ENCODE measurements at regions not wholly inside any gene's neighbourhood (a gene's known extent, or its start where the extent isn't known, plus 50 kb on each side); places are given as distances from the start of the nearest gene placed in this dataset.
A peak's percentile ranks its signal among the peaks of the same experiment; 100 is the strongest.

DNA sequence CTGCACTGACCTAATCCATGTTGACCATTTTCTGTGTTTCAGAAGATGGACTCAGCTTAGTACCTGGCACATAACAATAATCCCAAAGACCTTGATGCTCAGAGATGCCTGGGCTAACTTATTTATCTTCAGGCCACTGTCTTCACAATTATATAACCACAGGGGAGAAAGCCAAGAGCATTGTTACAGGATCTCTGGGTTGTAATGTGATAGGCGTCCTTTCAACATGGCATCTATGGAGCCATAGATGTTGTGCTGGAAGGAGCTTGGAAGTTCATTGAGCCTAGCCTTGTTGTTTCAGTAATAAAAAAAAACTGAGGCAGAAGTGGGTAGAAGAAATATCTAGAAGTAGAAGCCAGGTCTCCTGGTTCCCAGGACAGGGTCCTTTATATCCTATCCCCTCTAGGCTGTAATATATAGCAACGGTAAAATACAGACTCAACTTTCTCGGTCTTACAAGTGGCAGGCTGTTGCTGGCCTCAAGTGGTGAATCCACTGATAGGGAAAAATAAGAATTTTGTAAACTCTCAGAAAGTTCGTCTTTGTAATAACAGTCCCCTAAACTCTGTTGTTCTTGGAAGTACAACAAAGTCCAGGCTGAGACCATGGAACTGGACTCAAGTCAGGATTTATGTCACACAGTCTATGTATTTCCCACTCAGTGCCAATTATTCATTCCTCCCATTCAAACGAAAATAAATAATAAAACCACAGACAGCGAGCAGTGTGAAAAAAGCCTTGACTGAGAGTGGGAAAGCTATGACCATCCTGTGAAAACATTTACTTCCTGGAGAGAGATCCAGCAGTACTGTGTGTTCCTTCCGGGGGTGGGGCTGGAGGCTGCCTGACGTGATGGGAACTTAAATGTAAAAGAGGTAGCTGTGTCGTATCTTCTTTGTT is 277.6 kb downstream of the REEP3 start:
- no peak overlapping the region for H3K27ac ChIP-seq
- ChIA-PET POLR2A (ENCODE audit: low non-redundant PET) (no interaction called here), CTCF (interaction anchor here (0.6 to 2.0 kb wide), 3 partner anchors 21 to 1341 kb away, joined by 4 to 7 read pairs (median 6); no protein-coding TSS in a partner anchor)
- TF ChIP-seq, protein P1, sequence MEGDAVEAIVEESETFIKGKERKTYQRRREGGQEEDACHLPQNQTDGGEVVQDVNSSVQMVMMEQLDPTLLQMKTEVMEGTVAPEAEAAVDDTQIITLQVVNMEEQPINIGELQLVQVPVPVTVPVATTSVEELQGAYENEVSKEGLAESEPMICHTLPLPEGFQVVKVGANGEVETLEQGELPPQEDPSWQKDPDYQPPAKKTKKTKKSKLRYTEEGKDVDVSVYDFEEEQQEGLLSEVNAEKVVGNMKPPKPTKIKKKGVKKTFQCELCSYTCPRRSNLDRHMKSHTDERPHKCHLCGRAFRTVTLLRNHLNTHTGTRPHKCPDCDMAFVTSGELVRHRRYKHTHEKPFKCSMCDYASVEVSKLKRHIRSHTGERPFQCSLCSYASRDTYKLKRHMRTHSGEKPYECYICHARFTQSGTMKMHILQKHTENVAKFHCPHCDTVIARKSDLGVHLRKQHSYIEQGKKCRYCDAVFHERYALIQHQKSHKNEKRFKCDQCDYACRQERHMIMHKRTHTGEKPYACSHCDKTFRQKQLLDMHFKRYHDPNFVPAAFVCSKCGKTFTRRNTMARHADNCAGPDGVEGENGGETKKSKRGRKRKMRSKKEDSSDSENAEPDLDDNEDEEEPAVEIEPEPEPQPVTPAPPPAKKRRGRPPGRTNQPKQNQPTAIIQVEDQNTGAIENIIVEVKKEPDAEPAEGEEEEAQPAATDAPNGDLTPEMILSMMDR (conservative IDR thresholded peaks at IDR 0.05; ENCODE audit: low read depth), result no peak
- peak; percentile 39 for DNase-seq (ENCODE audit: low spot score)

DNA sequence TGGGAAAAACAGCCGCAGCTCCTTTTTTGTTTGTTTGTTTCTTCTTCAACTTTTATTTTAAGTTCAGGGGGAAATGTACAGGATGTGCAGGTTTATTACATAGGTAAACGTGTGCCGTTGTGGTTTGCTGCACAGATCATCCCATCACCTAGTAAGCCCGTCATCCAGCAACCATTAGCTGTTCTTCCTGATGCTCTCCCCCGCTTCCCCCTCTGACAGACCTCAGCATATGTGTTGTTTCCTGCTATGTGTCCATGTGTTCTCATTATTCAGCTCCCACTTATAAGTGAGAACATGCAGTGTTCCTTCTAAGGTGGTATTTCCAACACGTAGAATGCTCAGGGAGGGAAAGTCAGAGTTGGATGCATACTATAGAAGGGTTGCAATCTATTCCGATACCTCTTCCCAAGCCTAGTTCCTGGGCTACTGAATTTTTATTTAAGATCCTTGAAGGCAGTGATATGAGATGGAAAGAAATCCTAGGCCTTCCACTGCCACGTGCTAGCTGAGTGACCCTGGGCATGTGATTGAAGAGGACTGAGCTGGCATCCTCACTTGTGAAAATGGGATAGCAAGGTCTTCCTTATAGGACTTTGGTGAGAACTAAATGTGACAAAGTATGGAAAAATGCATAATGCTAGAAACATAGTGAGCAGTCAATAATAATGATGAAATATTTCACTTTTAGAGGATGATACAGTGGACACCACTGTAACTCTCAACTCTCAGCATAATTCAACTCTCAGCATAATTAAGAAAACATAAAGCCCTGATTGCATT is 278.5 kb downstream of the REEP3 start:
- TF ChIP-seq, protein P1 (conservative IDR thresholded peaks at IDR 0.05; ENCODE audit: low read depth), result no peak
- CTCF ChIA-PET, result interaction anchor here (2.0 kb wide), 1 partner anchor 20 kb away, joined by 7 read pairs; no protein-coding TSS in a partner anchor
- no peak for DNase-seq (ENCODE audit: low spot score)
- no peak overlapping the region for H3K27ac ChIP-seq
- POLR2A ChIA-PET (ENCODE audit: low non-redundant PET), result no interaction called here

DNA sequence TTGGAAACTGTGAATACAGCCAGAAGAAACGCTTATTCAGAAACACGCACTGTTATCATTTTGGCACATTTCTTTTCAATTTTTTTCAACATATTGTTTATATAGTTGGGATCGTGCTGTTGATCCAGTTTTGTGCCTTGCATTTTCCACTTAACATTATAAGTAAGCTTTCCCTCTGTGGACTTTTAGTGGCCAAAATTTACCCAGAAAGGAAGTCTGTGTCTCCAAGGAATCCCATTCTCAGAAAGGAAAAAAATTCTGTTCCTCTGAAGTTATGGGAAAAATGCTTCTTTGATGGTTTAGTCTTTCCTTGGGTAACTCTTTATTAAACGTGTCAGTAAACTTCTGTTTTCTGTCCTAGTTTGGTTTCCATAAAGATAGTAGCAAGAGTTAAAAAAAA is 280.0 kb downstream of the REEP3 start:
- POLR2A ChIA-PET (ENCODE audit: low non-redundant PET), result no interaction called here
- CTCF ChIA-PET, result interaction anchor here (0.6 kb wide), 1 partner anchor 869 kb away, joined by 4 read pairs; no protein-coding TSS in a partner anchor
- TF ChIP-seq, protein P1 (conservative IDR thresholded peaks at IDR 0.05; ENCODE audit: low read depth), result no peak
- DNase-seq (ENCODE audit: low spot score), result no peak
- H3K27ac ChIP-seq, result no peak overlapping the region

DNA sequence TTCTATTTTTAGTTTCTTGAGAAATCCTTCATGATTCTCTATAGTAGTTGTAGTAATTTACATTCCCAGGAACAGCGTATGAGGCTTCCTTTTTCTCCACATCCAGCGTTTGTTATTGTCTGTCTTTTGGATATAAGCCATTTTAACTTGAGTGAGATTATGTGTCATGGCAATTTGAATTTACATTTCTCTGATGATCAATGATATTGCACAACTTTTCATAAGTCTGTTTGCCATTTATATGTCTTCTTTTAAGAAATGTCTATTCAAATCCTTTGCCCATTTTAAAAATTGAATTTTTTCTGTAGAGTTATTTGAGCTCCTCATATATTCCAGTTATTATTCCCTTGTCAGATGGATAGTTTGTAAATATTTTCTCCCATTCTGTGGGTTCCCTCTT is 285.1 kb downstream of the REEP3 start:
- ChIA-PET POLR2A (ENCODE audit: low non-redundant PET) (no interaction called here), CTCF (interaction anchor here (1.2 kb wide), 1 partner anchor 13 kb away, joined by 4 read pairs; no protein-coding TSS in a partner anchor)
- DNase-seq (ENCODE audit: low spot score), result no peak
- TF ChIP-seq, protein P1 (conservative IDR thresholded peaks at IDR 0.05; ENCODE audit: low read depth), result no peak
- no peak overlapping the region for H3K27ac ChIP-seq

DNA sequence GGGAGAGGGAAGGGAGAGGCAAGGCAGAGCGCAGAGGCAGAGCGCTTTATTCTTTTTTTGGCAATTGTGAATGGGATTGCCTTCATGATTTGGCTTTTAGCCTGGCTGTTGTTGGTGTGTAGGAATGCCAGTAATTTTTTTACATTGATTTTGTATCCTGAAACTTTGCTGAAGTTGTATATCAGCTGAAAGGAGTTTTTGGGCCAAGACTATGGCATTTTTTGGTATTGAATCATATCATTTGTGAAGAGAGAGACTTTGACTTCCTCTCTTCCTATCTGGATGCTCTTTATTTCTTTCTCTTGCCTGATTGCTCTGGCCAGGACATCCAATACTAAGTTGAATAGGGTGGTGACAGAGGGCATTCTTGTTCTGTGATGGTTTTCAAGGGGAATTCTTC is 291.3 kb downstream of the REEP3 start:
- no peak for DNase-seq (ENCODE audit: low spot score)
- ChIA-PET POLR2A (ENCODE audit: low non-redundant PET) (no interaction called here), CTCF (no interaction called here)
- H3K27ac ChIP-seq, result no peak overlapping the region
- TF ChIP-seq, protein P1 (conservative IDR thresholded peaks at IDR 0.05; ENCODE audit: low read depth), result no peak

DNA sequence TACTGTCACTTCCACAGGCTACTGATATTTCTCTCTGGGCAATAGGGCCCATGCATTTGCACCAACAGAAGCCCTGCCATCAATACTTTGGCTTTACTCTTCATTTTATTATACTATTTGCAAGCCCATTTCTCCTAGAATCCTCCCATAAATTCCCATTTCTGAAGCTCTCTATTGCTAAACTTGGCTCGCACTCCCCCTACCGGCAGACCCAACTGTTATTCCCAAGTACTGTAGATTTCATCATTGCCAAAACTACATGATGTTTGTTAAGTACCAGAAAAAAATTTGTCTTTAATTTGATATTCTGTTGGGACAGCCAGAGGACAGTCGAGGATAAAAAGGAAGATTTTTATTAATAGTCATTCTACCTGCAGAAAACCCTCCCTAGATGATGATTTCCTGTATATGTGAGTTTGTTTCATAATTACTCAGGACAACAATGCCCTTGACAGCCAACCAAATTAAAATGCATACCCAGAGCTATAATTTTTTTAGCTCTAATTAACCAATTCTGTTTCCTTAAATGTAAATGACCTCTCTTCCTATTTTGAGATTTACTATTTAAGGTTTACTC is 298.6 kb downstream of the REEP3 start:
- peak; percentile 37 for DNase-seq (ENCODE audit: low spot score)
- TF ChIP-seq, protein P1 (conservative IDR thresholded peaks at IDR 0.05; ENCODE audit: low read depth), result peak; percentile 82
- ChIA-PET CTCF (interaction anchor here (0.6 to 1.3 kb wide), 11 partner anchors 11 to 1449 kb away, joined by 3 to 7 read pairs (median 4); partner anchors contain the start of gene NRBF2), POLR2A (ENCODE audit: low non-redundant PET) (no interaction called here)
- H3K27ac ChIP-seq, result no peak overlapping the region

All from RWPE1 (cell line).